ENCODE measurements at regions not wholly inside any gene's neighbourhood (a gene's known extent, or its start where the extent isn't known, plus 50 kb on each side); places are given as distances from the start of the nearest gene placed in this dataset.

DNA sequence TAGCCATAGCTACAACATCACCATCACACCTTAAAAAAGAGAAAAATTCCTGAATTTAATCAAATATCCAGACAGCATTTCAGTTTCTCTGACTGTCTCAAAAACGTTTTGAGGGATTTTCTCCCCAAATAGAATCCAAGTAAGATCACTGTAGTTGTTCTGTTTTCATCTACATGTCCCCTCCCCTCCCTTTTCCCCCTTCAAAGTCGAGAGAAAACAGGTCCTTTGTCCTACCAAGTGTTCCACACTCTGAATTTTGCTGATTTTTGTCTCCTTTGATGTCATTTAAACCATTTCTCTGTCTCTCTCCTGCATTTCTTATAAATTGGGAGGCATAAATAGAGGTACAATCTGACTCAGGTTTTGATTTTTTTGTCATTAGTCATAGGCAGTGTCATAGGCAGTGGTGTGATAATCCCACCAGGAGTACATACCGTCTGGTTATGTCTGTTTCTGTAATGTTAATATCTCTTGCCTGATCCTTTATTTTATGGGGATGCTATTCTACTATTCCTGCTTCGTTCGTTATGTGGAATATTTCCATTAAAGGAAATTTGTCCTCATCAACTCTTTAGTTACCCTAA lies 348.6 kb downstream of the PTTG2 start:
- DNase-seq: no peak
- peaks cover under 1% of the 10 kb centered on the region for H3K9me3 ChIP-seq (ENCODE audit: control insufficient read depth, low read depth, low read length)
- no peak overlapping the region for H3K4me3 ChIP-seq (ENCODE audit: low read length)
- H3K36me3 ChIP-seq (ENCODE audit: control insufficient read depth, insufficient read depth, low read length): no peaks in the 10 kb centered on the region
- peaks cover 11% of the 10 kb centered on the region for H3K4me1 ChIP-seq (ENCODE audit: control insufficient read depth, insufficient read depth, low read length)
- H3K27me3 ChIP-seq (ENCODE audit: control insufficient read depth, insufficient read depth, low read length): no peaks in the 10 kb centered on the region
- 78% methylated on average over 3 of the region's 5 CpGs for WGBS (ENCODE audit: insufficient coverage, low lambda C conversion rate)
- no peak overlapping the region for H3K27ac ChIP-seq (ENCODE audit: low read length)

DNA sequence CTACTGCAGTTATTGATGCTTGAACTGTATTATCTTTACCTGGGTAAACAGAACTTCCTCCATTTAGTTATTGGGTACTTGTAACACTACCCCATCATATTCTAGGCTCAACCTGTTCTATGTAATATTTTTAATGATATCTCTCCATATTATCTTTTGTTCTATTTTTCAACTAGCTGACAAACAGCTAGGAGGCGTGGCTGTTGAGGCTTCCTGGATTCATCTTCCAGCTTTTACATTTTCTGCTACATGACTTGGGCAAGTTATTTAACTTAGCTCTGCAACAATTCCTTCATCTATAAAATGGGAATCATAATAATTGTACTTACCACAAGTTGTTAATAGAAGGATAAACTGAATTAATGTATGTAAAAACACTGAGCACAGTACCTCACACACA lies 349.3 kb downstream of the PTTG2 start:
- Histone ChIP-seq H3K4me1 (ENCODE audit: control insufficient read depth, insufficient read depth, low read length) (peaks cover 17% of the 10 kb centered on the region), H3K9me3 (ENCODE audit: control insufficient read depth, low read depth, low read length) (no peaks in the 10 kb centered on the region), H3K4me3 (ENCODE audit: low read length) (no peak overlapping the region), H3K27me3 (ENCODE audit: control insufficient read depth, insufficient read depth, low read length) (no peaks in the 10 kb centered on the region), H3K27ac (ENCODE audit: low read length) (no peak overlapping the region), H3K36me3 (ENCODE audit: control insufficient read depth, insufficient read depth, low read length) (no peaks in the 10 kb centered on the region)
- WGBS (ENCODE audit: insufficient coverage, low lambda C conversion rate): no CpG with 5 or more reads among the region's 1 CpG
- DNase-seq: no peak

DNA sequence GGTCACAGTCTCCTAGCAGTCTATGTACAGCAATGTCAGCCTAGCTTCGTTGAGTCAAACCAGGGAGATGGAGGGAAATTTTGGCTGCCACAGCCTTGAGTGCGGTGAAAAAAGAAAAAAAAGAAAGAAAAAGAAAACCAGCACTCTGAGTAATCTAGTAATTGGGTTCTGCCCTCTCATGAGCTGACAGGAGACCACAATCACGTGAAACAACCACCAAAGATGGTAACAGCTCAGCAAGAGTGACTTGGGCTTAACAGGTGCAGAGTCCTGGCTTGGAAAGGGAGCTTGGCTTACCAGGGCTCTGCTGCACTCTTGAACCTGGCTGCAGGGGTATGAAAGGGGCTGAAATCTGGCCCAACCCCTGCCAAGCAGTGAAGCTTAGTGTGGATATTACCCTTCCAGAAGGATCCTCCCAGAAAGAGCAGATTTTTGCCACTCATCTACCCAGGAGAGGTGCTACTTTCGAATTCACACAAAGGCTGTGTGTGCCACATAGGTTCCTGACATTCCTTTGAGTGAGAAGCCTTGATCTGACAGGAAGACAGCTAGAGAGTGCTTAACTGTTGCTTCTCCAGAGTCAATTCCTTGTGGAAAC lies 350.3 kb downstream of the PTTG2 start:
- WGBS (ENCODE audit: insufficient coverage, low lambda C conversion rate): 100% methylated on average over 1 of the region's 4 CpGs
- no peaks in the 10 kb centered on the region for H3K36me3 ChIP-seq (ENCODE audit: control insufficient read depth, insufficient read depth, low read length)
- H3K4me3 ChIP-seq (ENCODE audit: low read length): no peak overlapping the region
- DNase-seq: no peak
- H3K27me3 ChIP-seq (ENCODE audit: control insufficient read depth, insufficient read depth, low read length): no peaks in the 10 kb centered on the region
- H3K4me1 ChIP-seq (ENCODE audit: control insufficient read depth, insufficient read depth, low read length): peaks cover 23% of the 10 kb centered on the region
- no peaks in the 10 kb centered on the region for H3K9me3 ChIP-seq (ENCODE audit: control insufficient read depth, low read depth, low read length)
- no peak overlapping the region for H3K27ac ChIP-seq (ENCODE audit: low read length)

DNA sequence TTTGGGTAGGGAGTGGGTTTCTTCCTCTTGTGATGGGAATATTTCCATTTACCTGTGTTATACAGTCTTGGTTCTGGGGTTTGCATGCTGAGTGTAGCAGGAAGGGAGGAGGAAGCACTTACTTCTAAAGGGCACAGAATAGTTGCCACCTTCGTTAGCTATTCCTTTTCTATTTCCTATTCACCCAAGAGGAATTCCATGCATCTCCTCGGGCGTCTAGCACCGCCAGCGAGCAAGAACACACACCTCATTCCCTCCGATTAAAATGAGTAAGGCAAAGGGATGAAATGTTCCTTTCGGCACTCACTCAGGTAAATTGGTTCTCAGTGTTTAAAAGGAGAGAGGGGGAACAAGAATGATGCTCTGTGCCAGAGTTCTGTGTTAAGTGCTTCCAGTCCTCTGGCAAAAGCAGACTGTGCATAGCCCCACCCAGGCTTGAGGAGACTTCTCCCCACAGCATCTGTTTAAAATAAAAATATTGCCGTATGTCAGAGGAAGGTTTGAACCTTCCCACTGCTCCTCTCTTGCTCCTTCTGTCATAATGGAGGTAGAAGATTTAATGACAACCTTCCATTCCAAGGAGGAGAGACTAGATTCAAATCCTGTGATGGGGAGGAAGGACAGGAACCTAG lies 351.4 kb downstream of the PTTG2 start:
- peaks cover 23% of the 10 kb centered on the region for H3K4me1 ChIP-seq (ENCODE audit: control insufficient read depth, insufficient read depth, low read length)
- no peak for DNase-seq
- H3K9me3 ChIP-seq (ENCODE audit: control insufficient read depth, low read depth, low read length): no peaks in the 10 kb centered on the region
- no peaks in the 10 kb centered on the region for H3K27me3 ChIP-seq (ENCODE audit: control insufficient read depth, insufficient read depth, low read length)
- no peak overlapping the region for H3K4me3 ChIP-seq (ENCODE audit: low read length)
- 100% methylated on average over 4 of the region's 8 CpGs for WGBS (ENCODE audit: insufficient coverage, low lambda C conversion rate)
- no peaks in the 10 kb centered on the region for H3K36me3 ChIP-seq (ENCODE audit: control insufficient read depth, insufficient read depth, low read length)
- H3K27ac ChIP-seq (ENCODE audit: low read length): no peak overlapping the region

DNA sequence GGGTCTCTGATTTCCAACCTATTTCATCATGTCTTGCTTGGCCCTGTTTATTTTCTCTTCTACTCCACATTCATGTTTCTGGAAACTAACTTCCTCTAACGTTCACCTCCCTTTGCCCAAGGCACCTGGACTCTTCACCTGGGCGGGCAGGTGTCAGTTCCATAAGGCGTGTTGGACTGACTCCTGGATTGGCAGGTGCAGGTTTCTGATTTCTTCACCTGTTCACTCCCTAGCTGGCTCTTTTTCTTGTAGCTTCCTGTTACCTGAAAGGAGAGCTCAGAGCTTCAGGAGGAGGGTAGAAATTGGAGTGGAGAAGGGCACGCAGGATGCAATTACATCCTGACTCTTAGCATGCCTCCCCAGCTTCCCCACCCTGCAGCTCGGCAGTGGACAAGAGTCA lies 350.8 kb upstream of the KLF3 start:
- Histone ChIP-seq H3K27ac (ENCODE audit: low read length) (peak overlapping the region; percentile 85), H3K9me3 (ENCODE audit: control insufficient read depth, low read depth, low read length) (no peaks in the 10 kb centered on the region), H3K36me3 (ENCODE audit: control insufficient read depth, insufficient read depth, low read length) (no peaks in the 10 kb centered on the region), H3K27me3 (ENCODE audit: control insufficient read depth, insufficient read depth, low read length) (no peaks in the 10 kb centered on the region), H3K4me3 (ENCODE audit: low read length) (no peak overlapping the region), H3K4me1 (ENCODE audit: control insufficient read depth, insufficient read depth, low read length) (peaks cover 24% of the 10 kb centered on the region)
- no CpG with 5 or more reads among the region's 5 CpGs for WGBS (ENCODE audit: insufficient coverage, low lambda C conversion rate)
- DNase-seq: peak; percentile 91 to 94

DNA sequence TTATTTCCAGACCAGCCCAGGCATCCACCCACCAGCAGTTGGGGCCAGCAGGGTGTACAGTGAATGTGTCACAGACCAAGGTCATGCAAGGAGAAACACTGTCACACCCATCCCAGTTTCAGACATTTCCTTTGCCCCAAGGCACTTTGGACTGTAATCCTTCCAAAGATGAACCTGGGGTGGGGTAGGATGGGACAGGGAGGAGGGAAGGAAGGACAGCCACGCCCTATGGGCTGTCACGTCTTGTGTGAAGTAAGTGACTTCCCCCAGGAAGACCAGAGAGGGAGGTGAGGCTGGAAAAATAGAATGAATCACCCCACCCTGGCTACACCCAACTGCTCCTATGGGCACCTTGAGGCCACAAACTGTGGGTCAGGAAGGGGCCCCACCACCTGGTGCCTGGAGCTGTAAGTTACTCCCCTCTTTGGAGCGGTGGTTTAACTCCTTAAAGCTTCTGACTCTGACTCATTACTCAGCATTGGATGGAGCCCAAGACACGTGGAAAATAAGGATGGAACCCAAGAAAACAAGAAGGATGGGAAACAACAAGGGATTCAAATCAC lies 349.9 kb upstream of the KLF3 start:
- no peak overlapping the region for H3K4me3 ChIP-seq (ENCODE audit: low read length)
- H3K4me1 ChIP-seq (ENCODE audit: control insufficient read depth, insufficient read depth, low read length): peaks cover 29% of the 10 kb centered on the region
- WGBS (ENCODE audit: insufficient coverage, low lambda C conversion rate): 88% methylated on average over 1 of the region's 4 CpGs
- no peaks in the 10 kb centered on the region for H3K9me3 ChIP-seq (ENCODE audit: control insufficient read depth, low read depth, low read length)
- peak overlapping the region; percentile 85 for H3K27ac ChIP-seq (ENCODE audit: low read length)
- H3K36me3 ChIP-seq (ENCODE audit: control insufficient read depth, insufficient read depth, low read length): no peaks in the 10 kb centered on the region
- DNase-seq: peak; percentile 89 to 94
- H3K27me3 ChIP-seq (ENCODE audit: control insufficient read depth, insufficient read depth, low read length): no peaks in the 10 kb centered on the region

DNA sequence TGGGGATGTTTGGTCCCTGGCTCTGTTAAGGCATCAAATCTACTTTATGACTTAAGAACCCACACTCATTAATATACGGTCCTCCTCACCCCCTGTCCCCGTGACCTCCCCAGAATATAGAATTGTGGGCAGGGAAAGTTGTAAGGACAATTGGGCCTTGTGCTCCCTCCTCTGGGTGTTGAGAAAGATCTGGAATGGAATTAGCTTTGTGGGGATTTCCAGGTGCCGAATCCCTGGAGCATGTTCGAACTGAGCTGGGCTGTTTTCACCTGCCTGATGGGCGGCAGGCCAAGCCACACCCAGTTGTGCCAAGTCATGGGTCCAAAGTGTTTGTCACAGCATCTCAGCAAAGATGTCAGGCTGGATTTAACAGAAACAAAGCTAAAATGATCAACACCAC lies 349.3 kb upstream of the KLF3 start:
- Histone ChIP-seq H3K36me3 (ENCODE audit: control insufficient read depth, insufficient read depth, low read length) (no peaks in the 10 kb centered on the region), H3K4me3 (ENCODE audit: low read length) (no peak overlapping the region), H3K27ac (ENCODE audit: low read length) (peak overlapping the region; percentile 85), H3K4me1 (ENCODE audit: control insufficient read depth, insufficient read depth, low read length) (peaks cover 35% of the 10 kb centered on the region), H3K9me3 (ENCODE audit: control insufficient read depth, low read depth, low read length) (no peaks in the 10 kb centered on the region), H3K27me3 (ENCODE audit: control insufficient read depth, insufficient read depth, low read length) (no peaks in the 10 kb centered on the region)
- 38% methylated on average over 2 of the region's 5 CpGs for WGBS (ENCODE audit: insufficient coverage, low lambda C conversion rate)
- DNase-seq: peak; percentile 73 to 77

DNA sequence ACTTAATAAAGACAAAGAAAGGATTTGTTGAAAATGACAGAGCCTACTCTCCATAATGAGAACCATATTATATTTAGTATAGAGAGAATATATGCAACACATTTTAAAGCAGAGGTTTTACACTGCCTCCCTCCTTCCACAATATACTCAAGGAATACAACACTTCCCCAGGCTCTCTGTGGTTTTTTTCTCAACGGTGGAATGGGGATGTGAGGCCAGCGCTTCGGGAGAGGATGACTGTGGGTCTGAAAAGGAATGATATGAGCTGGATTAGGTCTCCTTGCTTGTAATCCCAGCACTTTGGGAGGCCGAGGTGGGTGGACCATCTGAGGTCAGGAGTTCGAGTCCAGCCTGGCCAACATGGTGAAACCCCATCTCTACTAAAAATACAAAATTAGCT lies 348.7 kb upstream of the KLF3 start:
- WGBS (ENCODE audit: insufficient coverage, low lambda C conversion rate): no CpG with 5 or more reads among the region's 5 CpGs
- Histone ChIP-seq H3K27ac (ENCODE audit: low read length) (peak overlapping the region; percentile 85), H3K9me3 (ENCODE audit: control insufficient read depth, low read depth, low read length) (no peaks in the 10 kb centered on the region), H3K27me3 (ENCODE audit: control insufficient read depth, insufficient read depth, low read length) (no peaks in the 10 kb centered on the region), H3K36me3 (ENCODE audit: control insufficient read depth, insufficient read depth, low read length) (no peaks in the 10 kb centered on the region), H3K4me1 (ENCODE audit: control insufficient read depth, insufficient read depth, low read length) (peaks cover 40% of the 10 kb centered on the region), H3K4me3 (ENCODE audit: low read length) (no peak overlapping the region)
- DNase-seq: no peak

DNA sequence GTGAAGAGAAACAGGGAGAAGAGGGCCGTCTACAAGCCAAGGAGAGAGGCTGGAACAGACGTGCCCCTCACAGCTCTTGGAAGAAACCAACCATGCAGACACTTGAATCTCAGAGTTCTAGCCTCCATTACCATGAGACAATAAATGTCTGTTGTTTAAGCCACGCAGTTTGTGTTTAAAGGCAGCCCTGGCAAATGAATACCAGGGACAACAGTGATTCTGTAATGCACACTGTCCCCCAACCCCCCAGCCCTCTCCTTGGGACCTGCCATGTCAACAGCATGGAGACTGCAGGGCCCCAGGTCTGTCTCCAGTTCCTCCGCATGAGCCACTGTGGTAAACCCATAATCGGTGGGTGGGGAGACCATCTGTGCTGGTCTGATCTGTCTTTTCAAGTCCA lies 348.0 kb upstream of the KLF3 start:
- no peak for DNase-seq
- no peaks in the 10 kb centered on the region for H3K36me3 ChIP-seq (ENCODE audit: control insufficient read depth, insufficient read depth, low read length)
- H3K4me1 ChIP-seq (ENCODE audit: control insufficient read depth, insufficient read depth, low read length): peaks cover 43% of the 10 kb centered on the region
- H3K9me3 ChIP-seq (ENCODE audit: control insufficient read depth, low read depth, low read length): no peaks in the 10 kb centered on the region
- no CpG with 5 or more reads among the region's 5 CpGs for WGBS (ENCODE audit: insufficient coverage, low lambda C conversion rate)
- H3K27ac ChIP-seq (ENCODE audit: low read length): no peak overlapping the region
- H3K27me3 ChIP-seq (ENCODE audit: control insufficient read depth, insufficient read depth, low read length): no peaks in the 10 kb centered on the region
- H3K4me3 ChIP-seq (ENCODE audit: low read length): no peak overlapping the region

DNA sequence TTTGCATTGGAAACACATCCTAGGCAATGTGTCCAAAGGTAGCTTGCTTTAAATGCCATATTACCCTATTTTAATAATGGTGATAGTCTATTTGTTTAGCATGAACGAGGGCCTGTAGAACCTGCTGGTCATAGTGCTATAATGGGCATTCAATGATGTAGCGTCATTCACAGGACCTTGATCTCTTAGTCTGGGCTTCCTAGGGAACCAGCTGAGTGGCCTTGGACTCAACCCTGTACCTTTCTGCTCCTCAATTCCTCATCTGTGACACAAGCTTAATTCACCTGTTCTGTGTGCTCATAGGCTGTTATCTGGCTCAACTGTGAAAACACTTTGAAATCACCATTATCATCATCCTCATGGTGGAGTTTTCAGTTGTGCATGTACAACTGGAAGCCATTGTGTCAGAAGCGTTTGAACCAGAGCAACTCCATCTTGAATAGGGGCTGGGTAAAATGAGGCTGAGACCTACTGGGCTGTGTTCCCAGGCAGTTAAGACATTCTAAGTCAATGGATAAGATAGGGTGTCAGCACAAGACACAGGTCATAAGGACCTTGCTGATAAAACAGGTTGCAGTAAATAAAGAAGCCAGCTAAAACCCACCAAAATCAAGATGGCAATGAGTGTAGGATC lies 346.8 kb upstream of the KLF3 start:
- H3K9me3 ChIP-seq (ENCODE audit: control insufficient read depth, low read depth, low read length): no peaks in the 10 kb centered on the region

More for the DNA sequence above, 346.8 kb upstream of the KLF3 start:
- WGBS (ENCODE audit: insufficient coverage, low lambda C conversion rate): no CpG with 5 or more reads among the region's 3 CpGs
- DNase-seq: peak in 1 of 2 donors; percentile 79
- H3K4me1 ChIP-seq (ENCODE audit: control insufficient read depth, insufficient read depth, low read length): peaks cover 43% of the 10 kb centered on the region
- H3K27me3 ChIP-seq (ENCODE audit: control insufficient read depth, insufficient read depth, low read length): no peaks in the 10 kb centered on the region
- H3K27ac ChIP-seq (ENCODE audit: low read length): no peak overlapping the region
- H3K36me3 ChIP-seq (ENCODE audit: control insufficient read depth, insufficient read depth, low read length): no peaks in the 10 kb centered on the region
- no peak overlapping the region for H3K4me3 ChIP-seq (ENCODE audit: low read length)
